ENCODE measurements at regions not wholly inside any gene's neighbourhood (a gene's known extent, or its start where the extent isn't known, plus 50 kb on each side); places are given as distances from the start of the nearest gene placed in this dataset.
"Not testable (repeated sequence)": the region's sequence is repeated elsewhere in the genome, so short reads cannot be mapped to it uniquely, and the experiment has no call there.

DNA sequence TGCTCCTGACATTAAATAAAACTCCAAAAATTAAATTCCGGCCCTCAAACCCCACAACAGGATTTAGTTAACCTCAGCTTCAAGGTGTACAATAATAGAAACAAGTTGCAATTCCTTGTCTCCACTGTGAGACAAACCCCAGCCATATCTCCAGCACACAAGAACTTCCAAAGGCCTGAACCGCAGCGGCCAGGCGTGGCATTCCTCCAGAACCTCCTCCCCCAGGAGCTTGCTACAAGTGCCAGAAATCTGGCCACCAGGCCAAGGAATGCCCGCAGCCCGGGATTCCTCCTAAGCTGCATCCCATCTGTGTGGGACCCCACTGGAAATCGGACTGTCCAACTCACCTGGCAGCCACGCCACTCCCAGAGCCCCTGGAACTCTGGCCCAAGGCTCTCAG is 105.0 kb upstream of the UST start:
- not testable (repeated sequence) for H3K27ac Mint-ChIP-seq, H3K9me3 Mint-ChIP-seq, H3K27me3 Mint-ChIP-seq, H3K4me3 Mint-ChIP-seq, H3K36me3 Mint-ChIP-seq
- peaks cover 7 to 12% (median 7%) of the 10 kb centered on the region in 3 donors for H3K4me1 Mint-ChIP-seq

DNA sequence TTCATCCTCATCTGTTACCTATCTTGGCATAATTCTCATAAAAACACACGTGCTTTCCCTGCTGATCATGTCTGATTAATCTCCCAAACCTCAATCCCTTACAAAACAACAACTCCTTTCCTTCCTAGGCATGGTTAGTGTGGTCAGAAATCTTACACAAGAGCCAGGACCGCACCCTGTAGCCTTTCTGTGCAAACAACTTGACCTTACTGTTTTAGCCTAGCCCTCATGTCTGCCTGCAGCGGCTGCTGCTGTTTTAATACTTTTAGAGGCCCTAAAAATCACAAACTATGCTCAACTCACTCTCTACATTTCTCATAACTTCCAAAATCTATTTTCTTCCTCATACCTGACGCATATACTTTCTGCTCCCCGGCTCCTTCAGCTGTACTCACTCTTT is 103.6 kb upstream of the UST start:
- H3K4me1 Mint-ChIP-seq, H3K9me3 Mint-ChIP-seq, H3K4me3 Mint-ChIP-seq, H3K27me3 Mint-ChIP-seq, H3K36me3 Mint-ChIP-seq, H3K27ac Mint-ChIP-seq: not testable (repeated sequence)

DNA sequence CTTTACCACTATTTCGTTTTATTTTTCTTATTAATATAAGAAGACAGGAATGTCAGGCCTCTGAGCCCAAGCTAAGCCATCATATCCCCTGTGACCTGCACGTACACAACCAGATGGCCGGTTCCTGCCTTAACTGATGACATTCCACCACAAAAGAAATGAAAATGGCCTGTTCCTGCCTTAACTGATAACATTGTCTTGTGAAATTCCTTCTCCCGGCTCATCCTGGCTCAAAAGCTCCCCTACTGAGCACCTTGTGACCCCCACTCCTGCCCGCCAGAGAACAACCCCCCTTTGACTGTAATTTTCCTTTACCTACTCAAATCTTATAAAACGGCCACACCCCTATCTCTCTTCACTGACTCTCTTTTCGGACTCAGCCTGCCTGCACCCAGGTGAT is 101.8 kb upstream of the UST start:
- H3K4me3 Mint-ChIP-seq, H3K9me3 Mint-ChIP-seq, H3K27ac Mint-ChIP-seq, H3K27me3 Mint-ChIP-seq, H3K36me3 Mint-ChIP-seq: not testable (repeated sequence)
- H3K4me1 Mint-ChIP-seq: peaks cover 12 to 14% (median 13%) of the 10 kb centered on the region in 3 donors

DNA sequence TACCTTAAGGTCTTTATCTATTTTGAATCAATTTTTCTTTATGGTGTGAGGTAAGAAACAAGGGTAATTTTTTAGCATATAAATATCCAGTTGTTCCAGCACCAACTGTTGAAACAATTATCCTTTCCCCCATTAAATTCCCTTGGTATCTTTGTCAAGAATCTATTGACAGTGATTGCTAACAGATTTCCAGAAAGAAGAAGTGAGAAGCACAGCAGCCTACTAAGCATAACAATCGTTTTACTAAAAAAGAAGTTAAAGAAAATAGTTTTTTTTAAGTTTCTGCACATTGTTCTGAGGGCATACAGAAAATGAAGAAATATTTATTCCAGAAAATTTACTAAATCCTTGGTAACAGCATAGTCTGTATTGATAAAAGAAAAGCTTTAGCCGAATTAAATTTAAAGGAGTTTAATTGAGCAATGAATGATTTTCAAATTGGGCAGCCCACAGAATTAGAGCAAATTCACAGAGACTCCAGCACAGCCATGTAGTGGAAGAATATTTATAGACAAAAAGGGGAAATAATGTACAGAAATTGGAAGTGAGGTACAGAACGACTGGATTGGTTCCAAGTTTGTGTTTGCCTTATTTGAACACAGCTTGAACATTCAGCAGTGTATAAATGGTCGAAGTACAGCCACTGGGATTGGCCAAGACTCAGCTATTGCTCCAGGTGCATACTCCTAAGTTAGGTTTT is 97.9 kb upstream of the UST start:
- peaks cover 3 to 6% (median 5%) of the 10 kb centered on the region in 3 donors for H3K9me3 Mint-ChIP-seq
- peaks cover 5% of the 10 kb centered on the region for H3K36me3 Mint-ChIP-seq
- peaks cover 12 to 14% (median 13%) of the 10 kb centered on the region in 3 donors for H3K4me1 Mint-ChIP-seq
- peak overlapping the region in 1 of 4 donors; percentile 64 for H3K4me3 Mint-ChIP-seq
- peaks cover 1% of the 10 kb centered on the region for H3K27me3 Mint-ChIP-seq
- no peak overlapping the region for H3K27ac Mint-ChIP-seq

DNA sequence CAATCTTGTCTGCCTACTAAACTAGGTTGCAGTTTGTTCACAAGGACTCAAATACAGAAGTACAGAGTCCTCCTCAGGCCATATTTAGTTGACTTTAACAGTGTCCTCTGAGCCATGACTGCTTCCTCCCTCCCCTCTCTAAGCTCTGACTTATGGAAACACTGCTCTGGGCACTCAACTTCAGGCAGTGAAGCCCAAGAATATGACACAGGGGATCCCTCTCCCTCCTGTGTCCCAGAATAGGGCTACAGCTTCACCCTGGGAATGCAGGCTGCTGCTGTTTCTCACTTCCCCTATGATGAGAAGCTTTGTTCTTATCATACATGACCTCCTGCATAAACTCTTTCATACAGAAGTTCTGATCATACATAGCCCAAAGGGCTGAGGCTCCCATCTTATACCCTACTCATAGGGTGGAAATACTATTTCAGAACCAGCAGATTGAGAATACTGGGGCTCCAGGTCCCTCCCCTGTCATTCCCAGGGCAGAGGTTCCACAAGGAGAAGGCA is 97.3 kb upstream of the UST start:
- Mint-ChIP-seq H3K36me3 (peaks cover 5% of the 10 kb centered on the region), H3K9me3 (peaks cover 3 to 6% (median 5%) of the 10 kb centered on the region in 3 donors), H3K4me3 (peak overlapping the region in 2 of 4 donors; percentile 64 to 83), H3K27ac (no peak overlapping the region), H3K27me3 (peaks cover 1% of the 10 kb centered on the region), H3K4me1 (peaks cover 12 to 14% (median 13%) of the 10 kb centered on the region in 3 donors)

DNA sequence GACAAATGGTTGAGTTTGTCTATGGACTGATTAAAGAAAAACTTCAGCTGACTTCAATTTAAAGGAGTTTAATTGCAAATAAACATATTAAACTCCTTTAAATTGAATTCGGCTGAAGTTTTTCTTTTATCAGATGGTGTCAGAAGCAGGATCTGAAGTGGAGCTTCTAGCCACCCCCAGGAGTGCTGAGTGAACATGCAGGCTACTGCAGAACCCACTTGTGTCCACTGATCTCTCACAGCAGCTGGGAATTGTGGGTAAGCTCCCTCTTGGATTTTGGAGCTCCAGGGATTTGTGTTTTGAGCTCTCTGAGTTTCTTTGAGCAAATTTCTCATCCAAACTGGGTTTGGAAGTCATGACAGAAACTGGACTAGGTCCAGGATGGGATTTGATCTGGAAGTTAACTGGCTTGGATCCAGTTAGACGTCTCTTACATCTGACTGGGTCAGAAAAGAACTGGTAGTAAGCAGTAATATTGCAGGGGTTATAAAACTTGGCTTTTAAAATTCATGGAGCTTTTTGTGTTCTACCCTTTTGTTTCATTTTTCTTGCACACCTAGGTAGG is 95.8 kb upstream of the UST start:
- H3K36me3 Mint-ChIP-seq: peaks cover 5% of the 10 kb centered on the region
- H3K4me1 Mint-ChIP-seq: peaks cover 12 to 18% (median 13%) of the 10 kb centered on the region in 3 donors
- H3K4me3 Mint-ChIP-seq: no peak overlapping the region
- H3K9me3 Mint-ChIP-seq: peaks cover 3 to 6% (median 5%) of the 10 kb centered on the region in 3 donors
- H3K27ac Mint-ChIP-seq: no peak overlapping the region
- H3K27me3 Mint-ChIP-seq: no peaks in the 10 kb centered on the region

DNA sequence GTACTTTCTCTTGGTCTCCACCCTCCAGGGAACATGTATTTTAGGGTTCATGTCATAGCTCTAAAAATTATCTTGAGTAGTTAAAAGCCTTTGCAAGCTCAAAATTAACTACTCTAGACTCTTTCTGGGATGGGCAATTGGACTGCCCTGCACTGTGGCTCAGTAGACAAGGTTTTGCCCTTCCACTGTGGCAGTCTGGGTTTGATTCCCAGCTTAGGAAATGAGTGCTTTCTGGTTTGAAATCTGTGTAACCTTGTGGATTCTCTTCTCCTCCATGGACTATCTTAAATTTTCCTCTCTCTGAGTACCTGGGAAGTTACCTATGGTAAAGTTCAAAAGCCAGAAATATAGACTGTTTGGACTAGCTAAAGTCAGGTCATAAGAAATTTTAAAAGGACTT is 94.6 kb upstream of the UST start:
- peaks cover 5% of the 10 kb centered on the region for H3K36me3 Mint-ChIP-seq
- H3K27me3 Mint-ChIP-seq: no peaks in the 10 kb centered on the region
- peaks cover 18 to 24% (median 21%) of the 10 kb centered on the region in 3 donors for H3K4me1 Mint-ChIP-seq
- no peak overlapping the region for H3K4me3 Mint-ChIP-seq
- H3K27ac Mint-ChIP-seq: no peak overlapping the region
- peaks cover 3 to 6% (median 5%) of the 10 kb centered on the region in 3 donors for H3K9me3 Mint-ChIP-seq

DNA sequence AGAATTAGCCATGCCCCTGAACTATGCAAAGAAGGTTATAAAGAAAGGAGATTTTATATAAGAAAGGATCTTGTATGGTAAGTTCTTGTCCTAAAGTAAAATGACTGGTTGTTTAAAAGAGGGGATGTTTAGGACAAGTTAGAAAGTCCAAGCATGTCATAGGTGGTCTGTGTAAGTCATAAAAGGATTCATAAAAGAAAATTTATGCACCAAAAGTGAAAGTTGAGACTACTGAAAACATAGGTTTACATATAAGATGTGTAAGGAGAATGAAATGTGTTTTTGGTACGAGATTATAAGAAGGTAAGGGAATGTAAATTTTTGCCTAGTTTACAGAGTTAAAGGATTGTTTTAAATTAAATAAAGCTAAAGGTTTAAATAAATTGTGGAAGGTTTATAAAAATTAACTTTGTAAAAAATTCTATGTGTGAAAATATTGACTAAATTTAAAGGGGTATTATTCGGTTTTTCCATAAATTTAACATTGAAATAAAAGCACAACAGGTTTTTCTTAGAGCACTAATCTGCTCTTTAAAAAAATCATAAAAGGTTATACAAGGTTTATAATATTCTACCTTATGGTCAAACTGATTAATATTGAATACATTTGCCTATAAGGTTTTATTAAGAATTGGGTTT is 93.6 kb upstream of the UST start:
- no peak overlapping the region for H3K27ac Mint-ChIP-seq
- peaks cover 23% of the 10 kb centered on the region in 3 donors for H3K4me1 Mint-ChIP-seq
- no peaks in the 10 kb centered on the region for H3K27me3 Mint-ChIP-seq
- peaks cover 5% of the 10 kb centered on the region for H3K36me3 Mint-ChIP-seq
- H3K9me3 Mint-ChIP-seq: peaks cover 3 to 8% (median 5%) of the 10 kb centered on the region in 3 donors
- no peak overlapping the region for H3K4me3 Mint-ChIP-seq

DNA sequence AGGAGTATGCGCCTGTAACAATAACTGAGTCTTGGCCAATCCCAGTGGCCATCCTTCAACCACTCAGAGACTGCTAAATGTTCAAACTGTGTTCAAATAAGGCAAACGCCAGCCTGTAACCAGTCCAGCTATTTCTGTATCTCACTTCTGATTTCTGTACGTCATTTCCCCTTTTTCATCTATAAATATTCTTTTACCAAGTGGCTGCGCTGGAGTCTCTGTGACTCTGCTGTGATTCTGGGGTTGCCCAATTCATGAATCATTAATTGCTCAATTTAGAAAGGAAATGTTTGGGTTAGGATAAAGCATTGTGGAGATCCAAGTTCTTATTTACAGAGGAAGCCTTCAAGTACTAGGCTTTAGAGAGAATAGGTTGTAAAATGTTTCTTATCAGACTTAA is 89.8 kb upstream of the UST start:
- Mint-ChIP-seq H3K27me3 (no peaks in the 10 kb centered on the region), H3K4me1 (peaks cover 10% of the 10 kb centered on the region in 3 donors), H3K4me3 (peak overlapping the region in 2 of 4 donors; percentile 1 to 33), H3K9me3 (peaks cover 8 to 23% (median 10%) of the 10 kb centered on the region in 3 donors), H3K36me3 (peaks cover 6% of the 10 kb centered on the region), H3K27ac (no peak overlapping the region)

DNA sequence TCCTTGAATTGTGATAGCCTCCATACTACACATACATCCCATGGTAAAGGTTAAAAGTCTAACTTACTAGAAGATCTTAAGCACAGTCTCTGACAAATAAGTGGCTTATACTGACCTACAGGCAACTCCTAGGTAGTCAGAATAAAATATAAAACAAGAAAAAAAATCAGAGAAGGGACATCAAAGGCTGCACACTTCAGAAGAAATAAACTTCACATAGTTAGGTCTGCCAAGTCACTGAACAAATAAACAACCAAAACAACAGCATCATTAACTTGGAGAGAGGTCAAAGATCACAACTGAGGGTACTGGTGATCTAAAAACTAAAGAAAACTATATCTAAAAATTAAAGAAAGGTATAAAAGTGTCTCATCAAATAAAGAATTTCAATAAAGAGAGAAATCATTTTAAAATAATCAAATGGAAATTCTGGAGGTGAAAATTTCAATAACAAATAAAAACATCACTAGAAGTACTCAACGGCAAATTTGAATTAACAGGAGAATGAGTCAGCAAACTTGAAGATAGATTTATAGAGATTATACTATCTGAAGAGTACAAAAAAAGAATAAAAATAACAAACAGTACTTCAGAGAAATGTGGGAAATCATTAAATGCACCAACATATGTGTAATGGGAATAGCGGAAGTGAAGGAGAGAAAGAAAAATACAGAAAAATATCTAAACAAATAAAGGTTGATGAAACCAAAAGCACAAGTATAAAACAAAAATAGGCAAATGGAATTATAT is 88.0 kb upstream of the UST start:
- Mint-ChIP-seq H3K4me1 (peaks cover 14 to 17% (median 15%) of the 10 kb centered on the region in 3 donors), H3K4me3 (no peak overlapping the region), H3K27ac (no peak overlapping the region), H3K27me3 (no peaks in the 10 kb centered on the region), H3K36me3 (peaks cover 4% of the 10 kb centered on the region), H3K9me3 (peaks cover 7 to 18% (median 9%) of the 10 kb centered on the region in 3 donors)

DNA sequence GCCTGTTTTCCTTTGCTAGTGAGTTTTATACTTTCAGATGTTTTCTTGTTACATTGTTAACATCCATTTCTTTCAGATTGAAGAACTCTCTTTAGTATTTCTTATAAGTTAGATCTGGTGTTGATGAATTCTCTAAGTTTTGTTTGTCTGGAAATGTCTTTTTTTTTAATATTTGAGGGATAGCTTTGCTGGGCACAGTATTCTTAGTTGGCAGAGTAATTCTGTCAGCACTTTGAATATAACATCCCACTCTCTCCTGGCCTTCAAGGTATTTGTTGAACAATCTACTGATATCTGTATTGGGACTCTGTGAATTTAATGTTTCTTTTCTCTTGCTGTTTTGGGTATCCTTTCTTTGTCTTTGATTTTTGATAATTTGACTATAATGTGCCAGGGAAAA is 79.4 kb upstream of the UST start:
- H3K9me3 Mint-ChIP-seq: peaks cover 13 to 32% (median 27%) of the 10 kb centered on the region in 3 donors
- H3K27me3 Mint-ChIP-seq: no peaks in the 10 kb centered on the region
- H3K27ac Mint-ChIP-seq: no peak overlapping the region
- peaks cover 11 to 15% (median 14%) of the 10 kb centered on the region in 3 donors for H3K4me1 Mint-ChIP-seq
- no peak overlapping the region for H3K4me3 Mint-ChIP-seq
- H3K36me3 Mint-ChIP-seq: peaks cover 7% of the 10 kb centered on the region

DNA sequence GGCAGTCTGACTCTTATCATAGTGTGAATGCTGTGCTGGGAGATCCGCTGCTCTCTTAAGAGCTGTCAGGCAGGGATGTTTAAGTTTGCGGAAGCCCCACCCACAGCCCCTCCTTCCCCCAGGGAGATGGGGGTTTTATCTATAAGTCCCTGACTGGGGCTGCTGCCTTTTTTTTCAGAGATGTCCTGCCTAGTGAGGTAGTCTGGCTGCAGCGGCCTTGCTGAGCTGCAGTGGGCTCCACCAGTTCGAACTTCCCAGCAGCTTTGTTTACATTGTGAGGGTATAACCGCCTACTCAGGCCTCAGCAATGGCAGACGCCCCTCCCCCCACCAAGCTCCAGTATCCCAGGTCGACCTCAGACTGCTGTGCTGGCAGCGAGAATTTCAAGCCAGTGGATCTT is 75.7 kb upstream of the UST start:
- H3K4me1 Mint-ChIP-seq: peaks cover 7 to 11% (median 8%) of the 10 kb centered on the region in 3 donors
- no peaks in the 10 kb centered on the region for H3K27me3 Mint-ChIP-seq
- peaks cover 7% of the 10 kb centered on the region for H3K36me3 Mint-ChIP-seq
- no peak overlapping the region for H3K27ac Mint-ChIP-seq
- peak overlapping the region in 1 of 4 donors; percentile 49 for H3K4me3 Mint-ChIP-seq
- H3K9me3 Mint-ChIP-seq: peaks cover 15 to 28% (median 18%) of the 10 kb centered on the region in 3 donors

DNA sequence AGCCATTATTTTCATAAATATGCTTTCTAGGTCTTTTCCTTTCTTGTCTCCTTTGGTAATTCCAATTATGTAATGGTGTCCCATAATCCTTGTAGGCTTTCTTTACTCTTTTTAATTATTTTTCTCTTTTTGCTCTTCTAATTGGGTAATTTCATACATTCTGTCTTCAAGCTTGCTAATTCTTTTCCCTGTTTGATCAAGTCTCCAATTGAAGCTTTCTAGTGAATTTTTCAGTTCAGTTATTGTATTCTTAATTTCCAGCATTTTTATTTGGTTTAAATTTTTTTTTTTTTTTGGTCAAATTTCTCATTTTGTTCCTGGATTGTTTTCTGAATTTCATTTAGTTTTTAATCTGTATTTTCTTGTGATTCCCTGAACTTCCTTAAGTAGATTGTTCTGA is 74.9 kb upstream of the UST start:
- Mint-ChIP-seq H3K4me1 (peaks cover 8 to 12% (median 8%) of the 10 kb centered on the region in 3 donors), H3K27ac (peak overlapping the region in 1 of 3 donors; percentile 38), H3K27me3 (no peaks in the 10 kb centered on the region), H3K9me3 (peaks cover 11 to 21% (median 15%) of the 10 kb centered on the region in 3 donors), H3K4me3 (peak overlapping the region in 1 of 4 donors; percentile 27), H3K36me3 (peaks cover 6% of the 10 kb centered on the region)

DNA sequence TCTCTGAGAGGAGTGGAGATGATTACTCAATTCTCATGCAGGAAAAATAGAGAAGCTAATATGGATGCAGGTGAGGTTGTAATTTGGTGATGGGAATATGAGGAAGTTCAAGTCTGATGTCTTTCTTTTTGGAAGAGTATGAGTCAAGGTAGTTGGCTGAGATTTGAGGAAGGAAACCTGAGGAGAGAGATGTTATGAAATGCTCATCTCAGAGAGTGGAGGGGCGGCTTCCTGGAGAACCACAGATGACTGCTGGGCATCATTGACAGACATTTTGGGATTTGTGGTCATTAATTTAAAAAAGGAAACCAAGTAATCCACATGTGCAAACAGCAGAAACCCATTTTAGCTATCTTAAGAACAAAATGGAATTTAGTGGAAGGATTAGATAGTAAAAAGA is 72.5 kb upstream of the UST start:
- Mint-ChIP-seq H3K9me3 (peaks cover 4 to 9% (median 7%) of the 10 kb centered on the region in 3 donors), H3K27ac (peak overlapping the region in 1 of 3 donors; percentile 50), H3K4me3 (no peak overlapping the region), H3K27me3 (no peaks in the 10 kb centered on the region), H3K4me1 (peaks cover 22 to 28% (median 25%) of the 10 kb centered on the region in 3 donors), H3K36me3 (no peaks in the 10 kb centered on the region)

Data from IgD-negative memory B cell (primary cell).